PC-9 (cell line): ENCODE measurements at regions not wholly inside any gene's neighbourhood (a gene's known extent, or its start where the extent isn't known, plus 50 kb on each side); places are given as distances from the start of the nearest gene placed in this dataset.

ENCODE experiments used
- BruUV-seq: library from RNA; stranded (reverse); fragments of 400-500 nt; replicated peaks from 2 replicates; lab custom pipeline; 2021; lab: Mats Ljungman, UMichigan
- CTCF ChIA-PET: fragments of 300-600 bp; sonication (Branson Sonifier 250); formaldehyde crosslinking; loops from one replicate; lab custom pipeline; 2022; ENCODE audit warnings: antibody characterized with exemption; lab: Charles Lee
- POLR2A ChIA-PET: fragments of 300-600 bp; sonication (Branson Sonifier 250); formaldehyde crosslinking; loops from one replicate; lab custom pipeline; 2022; ENCODE audit warnings: antibody characterized with exemption; ENCODE audit not compliant: unreplicated experiment; lab: Charles Lee
- DNase-seq, 2 experiments: peaks; one replicate each; pipeline versions ENCODE4 v3.0.0 to v3.0.0-alpha.2; 2015 to 2022; ENCODE audit warnings: mixed read lengths in 1 of 2
- H2AFZ ChIP-seq: fragments of 200-600 bp; sonication (generic); 2 replicates; pipeline ENCODE4 v1.8.1; 2017; ENCODE audit warnings: antibody characterized with exemption
- H3F3A ChIP-seq: fragments of 200-600 bp; sonication (generic); 2 replicates; pipeline ENCODE4 v1.8.1; 2017; ENCODE audit warnings: antibody characterized with exemption, mild to moderate bottlenecking, low read depth; ENCODE audit not compliant: insufficient read depth
- H3K27ac ChIP-seq: fragments of 200-600 bp; sonication (generic); 2 replicates; pipeline ENCODE4 v1.6.1; 2016; ENCODE audit warnings: mixed run types
- H3K27me3 ChIP-seq: fragments of 200-600 bp; sonication (generic); 2 replicates; pipeline ENCODE4 v1.6.1; 2016; ENCODE audit warnings: low read depth, mixed run types; ENCODE audit not compliant: insufficient read depth
- H3K36me3 ChIP-seq: fragments of 200-600 bp; sonication (generic); 2 replicates; pipeline ENCODE4 v1.6.1; 2016; ENCODE audit warnings: low read depth, mixed run types
- H3K4me1 ChIP-seq: fragments of 200-600 bp; sonication (generic); replicated peaks from 2 replicates; pipeline ENCODE4 v1.6.1; 2016; ENCODE audit warnings: mixed run types; ENCODE audit not compliant: insufficient read depth
- H3K4me2 ChIP-seq: fragments of 200-600 bp; sonication (generic); 2 replicates; pipeline ENCODE4 v1.6.1; 2017; ENCODE audit warnings: mixed run types
- H3K4me3 ChIP-seq: fragments of 200-600 bp; sonication (generic); 2 replicates; pipeline ENCODE4 v1.6.1; 2016; ENCODE audit warnings: mixed run types
- H3K79me2 ChIP-seq: fragments of 200-600 bp; sonication (generic); 2 replicates; pipeline ENCODE4 v1.6.1; 2017; ENCODE audit warnings: low read depth, mixed run types
- H3K9me2 ChIP-seq: fragments of 200-600 bp; sonication (generic); 2 replicates; pipeline ENCODE4 v1.8.1; 2017; ENCODE audit warnings: mild to moderate bottlenecking; ENCODE audit not compliant: insufficient read depth
- H3K9me3 ChIP-seq: fragments of 200-600 bp; sonication (generic); 2 replicates; pipeline ENCODE4 v1.8.1; 2016; ENCODE audit warnings: low read depth; ENCODE audit not compliant: insufficient read depth
- H4K20me1 ChIP-seq: fragments of 200-600 bp; sonication (generic); 2 replicates; pipeline ENCODE4 v1.8.1; 2017; ENCODE audit not compliant: insufficient read depth
- CTCF ChIP-seq: fragments of 200-600 bp; sonication (generic); conservative IDR thresholded peaks from 2 replicates; pipeline ENCODE4 v1.6.1; 2017; ENCODE audit warnings: mixed run types, antibody characterized with exemption, mild to moderate bottlenecking, moderate library complexity
- EZH2 ChIP-seq: fragments of 200-600 bp; sonication (generic); IDR thresholded peaks from 2 replicates; pipeline ENCODE4 v1.8.0; 2017; ENCODE audit warnings: antibody characterized with exemption, low read depth
- intact Hi-C: fragments of 100-400 bp; cut with micrococcal nuclease; formaldehyde crosslinking; loops from one replicate; pipeline ENCODE4 v1.10.0; 2022; ENCODE audit not compliant: unreplicated experiment

- Histone ChIP-seq H2AFZ (no peak overlapping the region), H3F3A (no peaks in the 10 kb centered on the region), H3K27me3 (no peaks in the 10 kb centered on the region), H3K4me3 (no peak overlapping the region), H3K4me2 (no peak overlapping the region), H4K20me1 (no peaks in the 10 kb centered on the region), H3K79me2 (no peaks in the 10 kb centered on the region), H3K36me3 (no peaks in the 10 kb centered on the region), H3K27ac (no peak overlapping the region), H3K4me1 (no peaks in the 10 kb centered on the region), H3K9me3 (no peaks in the 10 kb centered on the region), H3K9me2 (0 out of 2 replicates have a peak, but pooled peaks cover 4% of the 10 kb centered on the region)
- DNase-seq = no peak
- POLR2A ChIA-PET = no interaction called here
- intact Hi-C loops = no loop called here
- BruUV-seq = no TSS peak
- CTCF ChIA-PET = no interaction called here
- no peak for TF ChIP-seq CTCF
- no peak for TF ChIP-seq EZH2
These were observed 578.6 kb downstream of the PCDH7 start for GRCh38 chr4:31298737-31299136.

- Histone ChIP-seq H3K27me3 (no peaks in the 10 kb centered on the region), H4K20me1 (no peaks in the 10 kb centered on the region), H3K4me3 (no peak overlapping the region), H3K79me2 (no peaks in the 10 kb centered on the region), H3K4me2 (no peak overlapping the region), H3K9me2 (no peaks in the 10 kb centered on the region), H2AFZ (no peak overlapping the region), H3K4me1 (no peaks in the 10 kb centered on the region), H3K36me3 (no peaks in the 10 kb centered on the region), H3F3A (no peaks in the 10 kb centered on the region), H3K9me3 (no peaks in the 10 kb centered on the region), H3K27ac (no peak overlapping the region)
- POLR2A ChIA-PET = no interaction called here
- DNase-seq = no peak
- intact Hi-C loops = no loop called here
- TF ChIP-seq EZH2 (no peak), CTCF (no peak)
- CTCF ChIA-PET = no interaction called here
- no TSS peak for BruUV-seq
These were observed 586.9 kb downstream of the PCDH7 start for GRCh38 chr4:31307029-31307428.

- Histone ChIP-seq H3K4me1 (no peaks in the 10 kb centered on the region), H3F3A (no peaks in the 10 kb centered on the region), H3K79me2 (no peaks in the 10 kb centered on the region), H3K9me2 (peaks cover 3% of the 10 kb centered on the region), H3K27me3 (no peaks in the 10 kb centered on the region), H3K4me2 (no peak overlapping the region), H3K4me3 (no peak overlapping the region), H3K36me3 (no peaks in the 10 kb centered on the region), H3K9me3 (no peaks in the 10 kb centered on the region), H3K27ac (no peak overlapping the region), H4K20me1 (no peaks in the 10 kb centered on the region), H2AFZ (no peak overlapping the region)
- BruUV-seq = no TSS peak
- intact Hi-C loops = no loop called here
- no peak for DNase-seq
- CTCF ChIA-PET = no interaction called here
- POLR2A ChIA-PET = no interaction called here
- TF ChIP-seq CTCF = no peak
- TF ChIP-seq EZH2 = no peak
These were observed 604.6 kb downstream of the PCDH7 start for GRCh38 chr4:31324814-31325213.
